ENCODE measurements at regions not wholly inside any gene's neighbourhood (a gene's known extent, or its start where the extent isn't known, plus 50 kb on each side); places are given as distances from the start of the nearest gene placed in this dataset.

GRCh38 chr6:142624978-142625715 is 319.8 kb downstream of the HIVEP2 start:
- TF ChIP-seq SP1 (IDR thresholded peaks at IDR 0.05) (no peak), ARNT (IDR thresholded peaks at IDR 0.05) (no peak), TARDBP (IDR thresholded peaks at IDR 0.05) (no peak)

Data from HEK293T (cell line).